ENCODE measurements at regions not wholly inside any gene's neighbourhood (a gene's known extent, or its start where the extent isn't known, plus 50 kb on each side); places are given as distances from the start of the nearest gene placed in this dataset.
"Not testable (repeated sequence)": the region's sequence is repeated elsewhere in the genome, so short reads cannot be mapped to it uniquely, and the experiment has no call there.

- TF ChIP-seq CTCF (IDR thresholded peaks at IDR 0.05) (no peak), POLR2A (IDR thresholded peaks at IDR 0.05) (no peak)
- DNase-seq: no peak
- no peak for ATAC-seq
- Histone ChIP-seq H3K4me3 (no peak overlapping the region), H3K4me1 (no peaks in the 10 kb centered on the region), H3K36me3 (replicated peaks in 1 of 2; ENCODE audit: insufficient read depth in 1 of 2, low read depth in 2 of 2) (no peaks in the 10 kb centered on the region), H3K27me3 (no peaks in the 10 kb centered on the region), H3K27ac (no peak overlapping the region), H3K9me3 (peaks cover 0 to 12% (median 0%) of the 10 kb centered on the region in 3 donors)
- WGBS, 2 donors: 94 to 98% methylated on average over 7 of the region's 7 CpGs
- intact Hi-C loops (cut with DNase I): no loop called here
These were observed 108.1 kb downstream of the ERMARD start for GRCh38 chr6:169859401-169859977.

- H3K4me3 ChIP-seq: no peak overlapping the region
- H3K4me1 ChIP-seq: no peaks in the 10 kb centered on the region
- intact Hi-C loops (cut with DNase I): no loop called here
- WGBS, 2 donors: 91 to 94% methylated on average over 5 to 9 of the region's 10 CpGs
- H3K36me3 ChIP-seq (replicated peaks in 1 of 2; ENCODE audit: insufficient read depth in 1 of 2, low read depth in 2 of 2): no peaks in the 10 kb centered on the region
- no peak for TF ChIP-seq CTCF (IDR thresholded peaks at IDR 0.05)
- TF ChIP-seq POLR2A (IDR thresholded peaks at IDR 0.05): no peak
- DNase-seq (no peak), ATAC-seq (no peak)
- peaks cover 0 to 12% (median 0%) of the 10 kb centered on the region in 3 donors for H3K9me3 ChIP-seq
- H3K27me3 ChIP-seq: no peaks in the 10 kb centered on the region
- no peak overlapping the region for H3K27ac ChIP-seq
These were observed 107.5 kb downstream of the ERMARD start for GRCh38 chr6:169858935-169859351.

GRCh38 chr6:169858293-169858934 lies 107.0 kb downstream of the ERMARD start:
- WGBS, 2 donors: 94 to 100% methylated on average over 3 to 17 of the region's 17 CpGs
- no peak for ATAC-seq
- H3K9me3 ChIP-seq: peaks cover 0 to 12% (median 0%) of the 10 kb centered on the region in 3 donors
- H3K4me1 ChIP-seq: no peaks in the 10 kb centered on the region
- H3K27ac ChIP-seq: no peak overlapping the region
- H3K27me3 ChIP-seq: no peaks in the 10 kb centered on the region
- TF ChIP-seq CTCF (IDR thresholded peaks at IDR 0.05): no peak
- no peak for TF ChIP-seq POLR2A (IDR thresholded peaks at IDR 0.05)
- no peak for DNase-seq
- intact Hi-C loops (cut with DNase I): no loop called here
- H3K4me3 ChIP-seq: no peak overlapping the region
- no peaks in the 10 kb centered on the region for H3K36me3 ChIP-seq (replicated peaks in 1 of 2; ENCODE audit: insufficient read depth in 1 of 2, low read depth in 2 of 2)

- H3K36me3 ChIP-seq (replicated peaks in 1 of 2; ENCODE audit: insufficient read depth in 1 of 2, low read depth in 2 of 2): no peaks in the 10 kb centered on the region
- H3K9me3 ChIP-seq: peaks cover 0 to 12% (median 0%) of the 10 kb centered on the region in 3 donors
- no peak for TF ChIP-seq CTCF (IDR thresholded peaks at IDR 0.05)
- no peak for TF ChIP-seq POLR2A (IDR thresholded peaks at IDR 0.05)
- intact Hi-C loops (cut with DNase I): no loop called here
- no peak overlapping the region for H3K27ac ChIP-seq
- H3K4me1 ChIP-seq: no peaks in the 10 kb centered on the region
- 87 to 94% methylated on average over 11 to 19 of the region's 19 CpGs for WGBS, 2 donors
- ATAC-seq: no peak
- no peak for DNase-seq
- H3K27me3 ChIP-seq: no peaks in the 10 kb centered on the region
- no peak overlapping the region for H3K4me3 ChIP-seq
These were observed 106.2 kb downstream of the ERMARD start for GRCh38 chr6:169857343-169858292.

GRCh38 chr6:169856442-169857342 lies 105.3 kb downstream of the ERMARD start:
- DNase-seq; intact Hi-C loops (cut with DNase I); ATAC-seq; H3K4me1 ChIP-seq; H3K4me3 ChIP-seq; H3K36me3 ChIP-seq (replicated peaks in 1 of 2; ENCODE audit: insufficient read depth in 1 of 2, low read depth in 2 of 2); H3K27me3 ChIP-seq; H3K27ac ChIP-seq: not testable (repeated sequence)
- peaks cover 0 to 12% (median 0%) of the 10 kb centered on the region in 3 donors for H3K9me3 ChIP-seq
- 87 to 89% methylated on average over 24 to 42 of the region's 49 CpGs for WGBS, 2 donors

All from body of pancreas (tissue), 4 donors.